K562 (cell line): ENCODE measurements at regions not wholly inside any gene's neighbourhood (a gene's known extent, or its start where the extent isn't known, plus 50 kb on each side); places are given as distances from the start of the nearest gene placed in this dataset.

Experiments
- ATAC-seq: fragments of 200-7000 bp; cut with Tn5 transposase; 3 replicates; pipeline ENCODE4 v1.9.1; 2020; ENCODE audit warnings: moderate library complexity
- BruUV-seq: library from RNA; stranded (reverse); fragments of 400-500 nt; replicated peaks from 2 replicates; lab custom pipeline; 2021; lab: Mats Ljungman, UMichigan
- CTCF ChIA-PET: fragments of 300-600 bp; formaldehyde crosslinking; extraction: SDS; loops from one replicate; lab custom pipeline; 2021; ENCODE audit warnings: low intra/inter-chr PET ratio; lab: Yijun Ruan, JAX
- POLR2A ChIA-PET: fragments of 300-600, 350-650 bp; sonication (Branson Sonifier 250); formaldehyde crosslinking; extraction: SDS; loops from one replicate; lab custom pipeline; 2021; ENCODE audit warnings: antibody characterized with exemption, inconsistent platforms; lab: Yijun Ruan, JAX
- DNase-seq, 4 experiments: peaks; one replicate each; pipeline versions ENCODE4 v3.0.0 to v3.0.0-alpha.2; 2011 to 2018; ENCODE audit warnings: low spot score in 3 of 4, mixed read lengths in 3 of 4; ENCODE audit errors: extremely low read depth in 1 of 4
- FAIRE-seq: peaks from 2 replicates; lab custom pipeline; 2011; peaks lifted over from hg19 to GRCh38; lab: Jason Lieb, UNC
- H2AFZ ChIP-seq: 2 replicates; pipeline ENCODE4 v1.6.0; 2011; ENCODE audit warnings: low read depth, low read length, control low read depth, inconsistent platforms
- H3K27ac ChIP-seq: fragments of 200-600 bp; 3 replicates; pipeline ENCODE4 v1.8.0; 2011; ENCODE audit warnings: low read depth, mild to moderate bottlenecking, control low read depth, inconsistent platforms, low read length, moderate library complexity, mixed read lengths; ENCODE audit errors: extremely low read depth
- H3K27me3 ChIP-seq, 2 experiments: fragments of 300-600 bp in 1 of 2; 2 replicates in 1 of 2; 3 replicates in 1 of 2; pipeline versions ENCODE4 v1.6.0 to v1.8.0; 2011; ENCODE audit warnings: inconsistent platforms in 2 of 2, low read length in 2 of 2, mild to moderate bottlenecking in 1 of 2, mixed read lengths in 1 of 2, moderate library complexity in 1 of 2; ENCODE audit not compliant: control insufficient read depth in 2 of 2, insufficient read depth in 2 of 2
- H3K36me3 ChIP-seq: fragments of 300-600 bp; 3 replicates; pipeline ENCODE4 v1.8.0; 2011; ENCODE audit warnings: mild to moderate bottlenecking, low read length, inconsistent platforms; ENCODE audit not compliant: control insufficient read depth, insufficient read depth
- H3K4me1 ChIP-seq, 2 experiments: fragments of 200-600 bp in 1 of 2; replicated peaks in 1 of 2; 2 replicates in 1 of 2; 3 replicates in 1 of 2; pipeline versions ENCODE4 v1.5.1 to v1.8.0; 2011; ENCODE audit warnings: inconsistent platforms in 2 of 2, low read length in 2 of 2, mild to moderate bottlenecking in 1 of 2, mixed read lengths in 1 of 2, moderate library complexity in 1 of 2; ENCODE audit not compliant: control insufficient read depth in 2 of 2, insufficient read depth in 2 of 2
- H3K4me2 ChIP-seq: 2 replicates; pipeline ENCODE4 v1.6.1; 2011; ENCODE audit warnings: low read length, control low read depth, inconsistent platforms, mixed read lengths; ENCODE audit not compliant: insufficient read depth
- H3K4me3 ChIP-seq: fragments of 200-600 bp; sonication (generic), shearing (Covaris generic); 2 replicates; pipeline ENCODE4 v1.5.1; 2016; ENCODE audit warnings: control low read depth, inconsistent platforms
- H3K79me2 ChIP-seq: fragments of 200-600 bp; 3 replicates; pipeline ENCODE4 v1.8.0; 2011; ENCODE audit warnings: low read length, inconsistent platforms; ENCODE audit not compliant: control insufficient read depth, insufficient read depth
- H3K9ac ChIP-seq, 2 experiments: 2 replicates each; pipeline versions ENCODE4 v1.6.0 to v1.6.1; 2011; ENCODE audit warnings: low read depth in 2 of 2, low read length in 2 of 2, control low read depth in 1 of 2, inconsistent platforms in 1 of 2, mild to moderate bottlenecking in 1 of 2, mixed read lengths in 1 of 2; ENCODE audit not compliant: insufficient read depth in 1 of 2
- H3K9me1 ChIP-seq: one replicate; pipeline ENCODE4 v1.6.0; 2011; ENCODE audit warnings: inconsistent platforms, mild to moderate bottlenecking, low read length, moderate library complexity; ENCODE audit not compliant: control insufficient read depth, insufficient read depth
- H3K9me3 ChIP-seq: replicated peaks from 2 replicates; pipeline ENCODE4 v1.5.1; 2011; ENCODE audit warnings: low read depth, low read length, inconsistent platforms; ENCODE audit not compliant: control insufficient read depth, insufficient read depth
- H4K20me1 ChIP-seq: replicated peaks from 2 replicates; pipeline ENCODE4 v1.6.1; 2011; ENCODE audit warnings: low read length, inconsistent platforms, mixed read lengths; ENCODE audit not compliant: control insufficient read depth, insufficient read depth
- BRD9 ChIP-seq: fragments of 450-650 bp; IDR thresholded peaks from 2 replicates; pipeline ENCODE4 v1.6.1; 2018; ENCODE audit warnings: low read depth; ENCODE audit not compliant: partially characterized antibody
- CUX1 ChIP-seq: fragments of 200-800 bp; sonication (Bioruptor generic); IDR thresholded peaks from 2 replicates; pipeline ENCODE4 v1.6.1; 2016; ENCODE audit warnings: missing genetic modification characterization, missing compliant biosample characterization
- E2F4 ChIP-seq: sonication (generic); formaldehyde crosslinking; IDR thresholded peaks from 2 replicates; pipeline ENCODE4 v1.8.0; 2022; ENCODE audit warnings: mild to moderate bottlenecking, low read depth, missing genetic modification reagents
- ZNF232 ChIP-seq: sonication (generic); formaldehyde crosslinking; IDR thresholded peaks from 2 replicates; pipeline ENCODE4 v1.8.0; 2022; ENCODE audit warnings: mild to moderate bottlenecking, missing genetic modification reagents
- ZNF407 ChIP-seq: fragments of 450-650 bp; IDR thresholded peaks from 2 replicates; pipeline ENCODE4 v1.6.1; 2016; ENCODE audit warnings: low read depth
- WGBS: fragments of 100-300 bp; shearing (Covaris generic); methylation state at CpG from one replicate; pipeline ENCODE4 v1.1.6; 2016; ENCODE audit warnings: low coverage, mixed read lengths; ENCODE audit not compliant: insufficient coverage; ENCODE audit errors: missing lambda C conversion rate; 5-methylcytosine and 5-hydroxymethylcytosine counted together
- in situ Hi-C: fragments of 300-500 bp; cut with MboI; formaldehyde crosslinking; loops from 4 replicates; pipeline ENCODE4 v1.15.0; 2018; ENCODE audit warnings: inconsistent platforms, mixed read lengths
- intact Hi-C: fragments of 100-400 bp; cut with micrococcal nuclease; formaldehyde crosslinking; loops from 2 replicates; pipeline ENCODE4 v1.14.2; 2022
- TF ChIP-seq, protein P1 (sequence below): fragments of 450-650 bp; formaldehyde crosslinking; IDR thresholded peaks from 2 replicates; pipeline ENCODE4 v1.4.0; 2022; ENCODE audit warnings: missing genetic modification characterization

GRCh38 chr13:73603646-73604045 lies 530.6 kb downstream of the KLF12 start:
- Histone ChIP-seq H3K4me1 (no peaks in the 10 kb centered on the region), H3K36me3 (no peaks in the 10 kb centered on the region), H3K27ac (no peak overlapping the region), H3K4me2 (no peak overlapping the region), H3K79me2 (no peaks in the 10 kb centered on the region), H3K4me3 (no peak overlapping the region), H2AFZ (no peak overlapping the region), H3K9me1 (no peaks in the 10 kb centered on the region), H3K9ac (no peak overlapping the region), H4K20me1 (no peaks in the 10 kb centered on the region), H3K27me3 (no peaks in the 10 kb centered on the region), H3K9me3 (no peaks in the 10 kb centered on the region)
- 0% methylated on average over 1 of the region's 1 CpG for WGBS
- FAIRE-seq (no peak), DNase-seq (no peak), ATAC-seq (no peak)
- in situ Hi-C loops (no loop called here), intact Hi-C loops (no loop called here)
- CTCF ChIA-PET = no interaction called here
- POLR2A ChIA-PET = no interaction called here
- BruUV-seq = no TSS peak
- TF ChIP-seq ZNF232 (CRISPR knock-in tag) (no peak), CUX1 (CRISPR knock-in tag) (no peak), ZNF407 (no peak), E2F4 (CRISPR knock-in tag) (no peak), BRD9 (no peak)
- TF ChIP-seq, protein P1, sequence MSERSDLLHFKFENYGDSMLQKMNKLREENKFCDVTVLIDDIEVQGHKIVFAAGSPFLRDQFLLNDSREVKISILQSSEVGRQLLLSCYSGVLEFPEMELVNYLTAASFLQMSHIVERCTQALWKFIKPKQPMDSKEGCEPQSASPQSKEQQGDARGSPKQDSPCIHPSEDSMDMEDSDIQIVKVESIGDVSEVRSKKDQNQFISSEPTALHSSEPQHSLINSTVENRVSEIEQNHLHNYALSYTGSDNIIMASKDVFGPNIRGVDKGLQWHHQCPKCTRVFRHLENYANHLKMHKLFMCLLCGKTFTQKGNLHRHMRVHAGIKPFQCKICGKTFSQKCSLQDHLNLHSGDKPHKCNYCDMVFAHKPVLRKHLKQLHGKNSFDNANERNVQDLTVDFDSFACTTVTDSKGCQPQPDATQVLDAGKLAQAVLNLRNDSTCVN (CRISPR knock-in tag) = no peak
